GM20000 (cell line): ENCODE measurements at regions not wholly inside any gene's neighbourhood (a gene's known extent, or its start where the extent isn't known, plus 50 kb on each side); places are given as distances from the start of the nearest gene placed in this dataset.
"Not testable (repeated sequence)": the region's sequence is repeated elsewhere in the genome, so short reads cannot be mapped to it uniquely, and the experiment has no call there.

ENCODE experiments used
- DNase-seq: peaks from one replicate; pipeline ENCODE4 v3.0.0; 2012; ENCODE audit warnings: low spot score
- CTCF ChIP-seq: IDR thresholded peaks from 2 replicates; pipeline ENCODE4 v1.5.1; 2012; ENCODE audit warnings: mild to moderate bottlenecking, control low read depth; ENCODE audit errors: extremely low read depth, missing control alignments

DNA sequence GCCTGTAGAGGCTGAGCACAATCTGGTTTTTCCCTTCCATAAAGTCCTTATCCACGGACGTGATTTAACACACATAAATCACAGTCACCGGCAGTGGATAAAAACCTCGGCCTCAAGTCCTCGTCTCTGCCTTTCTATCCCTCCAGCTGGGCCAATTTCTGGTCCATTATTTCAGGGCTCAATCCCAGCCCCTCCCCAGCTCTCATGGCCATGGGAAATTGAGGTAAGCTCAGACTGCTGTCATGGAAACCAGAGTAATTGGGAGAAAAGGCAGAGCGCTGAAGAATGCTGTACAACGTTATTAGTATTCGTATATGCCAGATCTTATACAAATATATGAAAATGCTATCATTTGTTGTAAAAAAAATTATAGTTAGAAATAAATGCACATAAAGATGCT, 86.2 kb upstream of the USP29 start:
- no peak for TF ChIP-seq CTCF
- DNase-seq, result no peak

GRCh38 chr19:57034544-57034943, 85.2 kb upstream of the USP29 start:
- DNase-seq, result no peak
- TF ChIP-seq CTCF, result no peak

- not testable (repeated sequence) for DNase-seq
Measured at GRCh38 chr19:57035740-57036139, 84.0 kb upstream of the USP29 start.

DNA sequence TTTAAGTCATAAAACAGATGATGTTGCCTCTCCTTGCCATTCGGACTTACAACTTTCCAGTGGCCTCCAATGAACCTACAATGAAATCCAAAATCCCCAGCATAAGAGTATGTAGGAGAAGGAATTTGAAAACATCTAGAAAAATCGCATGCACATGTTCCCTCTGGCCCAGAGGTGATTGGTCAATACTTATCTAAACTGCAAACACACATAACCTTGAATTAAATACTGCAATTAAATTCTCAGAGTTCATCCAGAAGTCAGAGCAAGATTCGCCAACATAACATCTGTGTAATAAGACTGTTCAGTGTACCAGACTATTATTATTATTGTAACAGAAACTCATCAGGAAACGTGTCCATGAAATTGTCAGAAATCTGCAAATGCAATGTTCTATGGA, 82.2 kb upstream of the USP29 start:
- no peak for TF ChIP-seq CTCF
- no peak for DNase-seq

- DNase-seq, result no peak
- TF ChIP-seq CTCF, result no peak
Measured at GRCh38 chr19:57047743-57048142, 72.0 kb upstream of the USP29 start.

- no peak for TF ChIP-seq CTCF
Measured at GRCh38 chr19:57050863-57051262, 68.9 kb upstream of the USP29 start.

GRCh38 chr19:57052081-57052480, 67.7 kb upstream of the USP29 start:
- no peak for DNase-seq
- TF ChIP-seq CTCF, result no peak

More at GRCh38 chr19:57050863-57051262, 68.9 kb upstream of the USP29 start:
- DNase-seq, result no peak

GRCh38 chr19:57053401-57053800, 66.4 kb upstream of the USP29 start:
- DNase-seq, result no peak
- TF ChIP-seq CTCF, result no peak
